ENCODE measurements at regions not wholly inside any gene's neighbourhood (a gene's known extent, or its start where the extent isn't known, plus 50 kb on each side); places are given as distances from the start of the nearest gene placed in this dataset.
"Not testable (repeated sequence)": the region's sequence is repeated elsewhere in the genome, so short reads cannot be mapped to it uniquely, and the experiment has no call there.

DNA sequence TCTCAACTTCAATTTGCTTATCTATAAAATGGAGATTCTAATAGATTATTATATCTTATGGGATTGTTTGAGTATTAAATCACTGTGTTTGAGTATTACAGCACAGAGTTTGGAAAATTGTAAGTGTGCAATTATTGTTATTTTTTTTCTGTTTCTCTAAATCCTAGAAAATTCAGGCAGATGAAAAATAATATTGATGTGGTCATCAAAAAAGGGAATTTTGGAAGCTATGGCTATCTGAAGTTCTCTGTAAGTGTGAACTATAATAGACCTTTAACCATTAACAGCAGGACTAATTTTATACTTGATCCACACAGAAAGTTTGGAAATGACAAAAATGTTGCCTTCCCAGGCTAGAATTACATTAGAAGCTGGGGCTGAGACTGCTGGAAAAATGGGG, 393.2 kb downstream of the SUCLG1 start:
- no peak for TF ChIP-seq EZH2phosphoT487 (IDR thresholded peaks at IDR 0.05; ENCODE audit: borderline replicate concordance, low read length)
- no peak for TF ChIP-seq CTCF (IDR thresholded peaks at IDR 0.05; ENCODE audit: low read depth, low read length, poor library complexity, severe bottlenecking)
- no peaks in the 10 kb centered on the region for H3K4me1 ChIP-seq (ENCODE audit: control insufficient read depth, low read length)
- no peaks in the 10 kb centered on the region for H4K20me1 ChIP-seq (ENCODE audit: control insufficient read depth, insufficient read depth, low read depth, low read length)
- H3K36me3 ChIP-seq (ENCODE audit: control insufficient read depth, low read length), result no peaks in the 10 kb centered on the region
- no peak overlapping the region for H3K4me2 ChIP-seq (ENCODE audit: low read length)
- no peaks in the 10 kb centered on the region for H3K9me2 ChIP-seq (replicated peaks; ENCODE audit: control insufficient read depth, low read length)
- no peaks in the 10 kb centered on the region for H3K79me2 ChIP-seq (ENCODE audit: control insufficient read depth, low read length)
- H3K27ac ChIP-seq (ENCODE audit: low read depth, low read length), result no peak overlapping the region
- no peaks in the 10 kb centered on the region for H3K27me3 ChIP-seq (ENCODE audit: control insufficient read depth, low read length)
- H3K9me3 ChIP-seq (ENCODE audit: control insufficient read depth, insufficient read depth, low read length), result no peaks in the 10 kb centered on the region; the same call in 1 of the 2 replicates
- no peak overlapping the region for H3K4me3 ChIP-seq (ENCODE audit: low read length)
- H3F3A ChIP-seq (ENCODE audit: control insufficient read depth, insufficient read depth), result no peaks in the 10 kb centered on the region

DNA sequence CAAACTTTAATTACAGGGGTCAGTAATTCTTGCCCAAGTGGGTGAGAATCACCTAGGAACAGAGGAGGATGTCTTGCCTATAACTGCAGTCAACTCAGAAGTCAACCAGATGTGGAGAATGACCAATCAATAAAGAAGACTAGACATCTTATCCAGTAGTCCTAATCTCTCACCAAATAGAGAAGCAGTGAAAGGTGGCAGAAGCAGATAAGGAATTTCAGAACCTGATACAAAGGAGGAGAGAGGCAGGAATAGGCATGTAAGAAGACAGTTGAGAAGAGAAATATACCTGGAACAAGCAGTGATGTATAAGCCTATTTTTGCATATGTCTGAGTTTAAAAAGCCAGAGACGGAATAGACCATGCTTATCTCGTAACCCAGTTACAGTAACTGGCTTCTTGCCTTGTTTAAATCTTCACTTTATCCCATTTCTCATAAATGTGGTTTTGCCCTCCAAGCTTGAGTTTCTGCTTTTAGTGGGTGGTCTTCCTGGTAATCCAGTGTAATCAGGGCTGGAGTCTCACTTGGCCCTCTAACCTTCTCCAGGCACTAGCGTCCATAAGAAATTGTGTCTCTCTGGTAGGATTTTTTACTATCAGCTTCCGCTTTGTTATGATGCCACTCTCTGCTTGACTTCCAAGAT, 401.0 kb downstream of the SUCLG1 start:
- no peak for TF ChIP-seq CTCF (IDR thresholded peaks at IDR 0.05; ENCODE audit: low read depth, low read length, poor library complexity, severe bottlenecking)
- TF ChIP-seq EZH2phosphoT487 (IDR thresholded peaks at IDR 0.05; ENCODE audit: borderline replicate concordance, low read length), result no peak
- no peak overlapping the region for H3K27ac ChIP-seq (ENCODE audit: low read depth, low read length)

DNA sequence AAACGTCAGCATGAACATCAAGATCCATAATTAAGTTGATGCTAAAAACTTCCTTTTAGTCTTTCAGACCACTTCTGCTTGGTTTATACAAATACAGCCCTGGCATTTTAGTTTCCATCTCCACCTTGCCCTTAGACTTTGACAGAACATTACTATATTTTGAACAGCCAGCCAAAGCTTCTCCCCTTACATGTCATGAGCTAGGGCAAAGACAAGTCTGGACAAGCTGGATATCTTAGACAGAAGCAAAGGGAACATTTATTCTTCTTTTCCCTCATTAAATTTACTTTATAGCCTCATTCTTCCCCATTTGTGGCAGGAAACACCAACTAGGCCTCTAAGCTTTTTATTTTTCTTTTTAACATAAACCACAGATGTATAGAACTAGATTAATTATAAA, 403.3 kb downstream of the SUCLG1 start:
- Histone ChIP-seq H3K4me3 (ENCODE audit: low read length) (no peak overlapping the region), H3K9me3 (ENCODE audit: control insufficient read depth, insufficient read depth, low read length) (no peaks in the 10 kb centered on the region), H3K4me1 (ENCODE audit: control insufficient read depth, low read length) (no peaks in the 10 kb centered on the region)

More for the DNA sequence above, 401.0 kb downstream of the SUCLG1 start:
- Histone ChIP-seq H3K9me3 (ENCODE audit: control insufficient read depth, insufficient read depth, low read length) (no peaks in the 10 kb centered on the region), H3F3A (ENCODE audit: control insufficient read depth, insufficient read depth) (no peaks in the 10 kb centered on the region), H3K27me3 (ENCODE audit: control insufficient read depth, low read length) (no peaks in the 10 kb centered on the region), H3K4me1 (ENCODE audit: control insufficient read depth, low read length) (no peaks in the 10 kb centered on the region), H3K4me2 (ENCODE audit: low read length) (no peak overlapping the region), H3K79me2 (ENCODE audit: control insufficient read depth, low read length) (no peaks in the 10 kb centered on the region), H4K20me1 (ENCODE audit: control insufficient read depth, insufficient read depth, low read depth, low read length) (no peaks in the 10 kb centered on the region), H3K4me3 (ENCODE audit: low read length) (no peak overlapping the region), H3K9me2 (replicated peaks; ENCODE audit: control insufficient read depth, low read length) (no peaks in the 10 kb centered on the region), H3K36me3 (ENCODE audit: control insufficient read depth, low read length) (no peaks in the 10 kb centered on the region)

GRCh38 chr2:84054577-84054976, 404.5 kb downstream of the SUCLG1 start:
- H3K4me1 ChIP-seq (ENCODE audit: control insufficient read depth, low read length); H4K20me1 ChIP-seq (ENCODE audit: control insufficient read depth, insufficient read depth, low read depth, low read length); H3K79me2 ChIP-seq (ENCODE audit: control insufficient read depth, low read length); H3K4me3 ChIP-seq (ENCODE audit: low read length); H3K36me3 ChIP-seq (ENCODE audit: control insufficient read depth, low read length); H3K4me2 ChIP-seq (ENCODE audit: low read length); H3K27me3 ChIP-seq (ENCODE audit: control insufficient read depth, low read length); H3K27ac ChIP-seq (ENCODE audit: low read depth, low read length); H3K9me2 ChIP-seq (replicated peaks; ENCODE audit: control insufficient read depth, low read length); H3F3A ChIP-seq (ENCODE audit: control insufficient read depth, insufficient read depth); H3K9me3 ChIP-seq (ENCODE audit: control insufficient read depth, insufficient read depth, low read length): not testable (repeated sequence)

More for the DNA sequence above, 403.3 kb downstream of the SUCLG1 start:
- Histone ChIP-seq H3K27me3 (ENCODE audit: control insufficient read depth, low read length) (no peaks in the 10 kb centered on the region), H3F3A (ENCODE audit: control insufficient read depth, insufficient read depth) (no peaks in the 10 kb centered on the region), H3K27ac (ENCODE audit: low read depth, low read length) (no peak overlapping the region), H4K20me1 (ENCODE audit: control insufficient read depth, insufficient read depth, low read depth, low read length) (no peaks in the 10 kb centered on the region), H3K79me2 (ENCODE audit: control insufficient read depth, low read length) (no peaks in the 10 kb centered on the region), H3K4me2 (ENCODE audit: low read length) (no peak overlapping the region), H3K9me2 (replicated peaks; ENCODE audit: control insufficient read depth, low read length) (no peaks in the 10 kb centered on the region), H3K36me3 (ENCODE audit: control insufficient read depth, low read length) (no peaks in the 10 kb centered on the region)
- TF ChIP-seq CTCF (IDR thresholded peaks at IDR 0.05; ENCODE audit: low read depth, low read length, poor library complexity, severe bottlenecking) (no peak), EZH2phosphoT487 (IDR thresholded peaks at IDR 0.05; ENCODE audit: borderline replicate concordance, low read length) (no peak)

Measured in DOHH2 (cell line).